GM19035 (cell line): ENCODE measurements at regions not wholly inside any gene's neighbourhood (a gene's known extent, or its start where the extent isn't known, plus 50 kb on each side); places are given as distances from the start of the nearest gene placed in this dataset.

Source experiments
- ATAC-seq: cut with Tn5 transposase; IDR thresholded peaks from one replicate; pipeline ENCODE4 v1.9.1; 2021; ENCODE audit not compliant: unreplicated experiment

GRCh38 chr9:32247168-32247567 lies 137.3 kb upstream of the ACO1 start:
- ATAC-seq: no peak

GRCh38 chr9:32248189-32248712 lies 136.2 kb upstream of the ACO1 start:
- ATAC-seq: no peak

DNA sequence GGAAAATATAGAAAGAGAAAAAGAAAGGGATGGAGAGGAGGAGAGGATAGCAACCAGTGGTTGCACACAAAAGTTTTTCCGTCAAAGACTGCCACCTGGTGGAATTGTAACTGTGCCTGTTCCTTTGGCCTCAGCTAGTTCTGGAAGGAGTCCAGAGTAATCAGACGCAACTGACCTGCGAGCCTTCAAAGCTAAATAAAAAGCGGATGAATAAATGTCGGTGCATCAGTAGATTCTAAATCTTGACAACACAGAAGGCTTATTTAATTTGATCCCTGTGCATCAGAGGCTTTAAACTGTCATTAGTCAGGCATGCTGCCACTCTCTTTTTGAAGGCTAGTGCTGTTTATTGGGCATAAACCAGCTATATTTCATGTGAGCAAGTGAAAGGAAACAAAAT lies 132.9 kb upstream of the ACO1 start:
- no peak for ATAC-seq

DNA sequence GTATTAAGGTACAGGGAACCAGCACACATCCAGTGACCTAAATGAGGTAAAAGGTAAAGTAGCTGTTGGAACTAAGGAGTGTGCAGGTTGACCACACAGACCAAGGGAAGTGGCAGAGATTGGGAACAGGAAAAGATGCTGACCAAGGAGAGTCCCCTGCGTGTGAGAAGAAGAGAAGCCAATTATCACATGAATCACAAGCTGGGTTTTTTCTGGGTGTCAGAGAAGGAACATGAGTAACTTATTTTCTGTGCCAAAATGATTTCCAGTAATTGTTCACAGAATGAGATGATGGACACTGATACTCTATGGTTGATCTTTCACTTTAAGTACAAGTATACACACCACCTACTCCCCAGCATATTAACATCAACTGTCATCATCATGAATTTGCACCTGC lies 130.7 kb upstream of the ACO1 start:
- ATAC-seq: no peak

GRCh38 chr9:32255026-32255425 lies 129.4 kb upstream of the ACO1 start:
- no peak for ATAC-seq

GRCh38 chr9:32258482-32258881 lies 126.0 kb upstream of the ACO1 start:
- no peak for ATAC-seq

GRCh38 chr9:32260151-32260862 lies 124.1 kb upstream of the ACO1 start:
- ATAC-seq: no peak

DNA sequence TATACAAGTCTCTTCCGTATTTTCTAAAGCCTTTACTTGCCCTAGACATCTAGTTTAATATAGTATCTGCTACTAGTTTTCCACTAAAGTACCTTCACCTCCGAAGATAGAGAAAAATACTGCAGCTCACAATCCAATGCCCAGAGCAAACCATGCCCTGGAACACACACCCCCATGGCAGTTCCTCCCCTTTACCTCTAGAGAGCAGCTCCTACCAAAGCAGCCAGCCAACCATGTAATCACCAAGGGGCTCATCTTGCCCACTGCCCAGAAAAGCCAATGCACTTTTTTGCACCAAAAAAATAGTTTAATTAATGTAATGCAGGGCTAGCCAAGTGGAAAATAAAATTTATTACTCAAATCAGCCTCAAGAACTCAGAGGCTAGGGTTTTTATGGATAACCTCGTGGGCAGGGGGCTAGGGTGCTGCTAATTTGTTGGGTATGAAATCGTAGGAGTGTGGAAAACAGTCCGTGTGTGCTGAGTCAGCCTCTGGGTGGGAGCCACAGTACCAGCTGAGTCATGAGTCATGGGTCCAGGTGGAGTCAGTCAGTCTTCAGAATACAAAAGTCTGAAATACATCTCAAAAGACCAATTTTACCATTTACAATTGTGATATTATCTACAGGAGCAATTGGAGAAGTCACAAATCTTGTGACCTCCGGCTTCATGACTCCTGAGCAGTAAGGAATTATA lies 120.1 kb upstream of the ACO1 start:
- ATAC-seq: no peak

GRCh38 chr9:32265037-32265436 lies 119.4 kb upstream of the ACO1 start:
- no peak for ATAC-seq

GRCh38 chr9:32278991-32279390 lies 105.5 kb upstream of the ACO1 start:
- no peak for ATAC-seq

DNA sequence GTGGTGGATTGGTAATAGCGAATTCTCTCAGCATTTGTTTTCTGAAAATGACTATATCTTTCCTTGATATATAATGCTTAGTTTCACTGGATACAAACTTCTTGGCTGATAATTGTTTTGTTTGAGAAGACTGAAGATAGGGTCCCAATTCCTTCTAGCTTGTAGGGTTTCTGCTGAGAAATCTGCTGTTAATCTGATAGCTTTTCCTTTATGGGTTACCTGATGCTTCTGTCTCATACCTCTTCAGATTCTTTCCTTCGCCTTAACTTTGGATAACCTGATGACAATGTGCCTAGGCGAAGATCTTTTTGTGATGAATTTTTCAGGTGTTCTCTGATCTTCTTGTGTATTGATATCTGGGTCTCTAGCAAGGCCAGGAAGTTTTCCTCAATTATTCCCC lies 94.7 kb upstream of the ACO1 start:
- ATAC-seq: no peak

DNA sequence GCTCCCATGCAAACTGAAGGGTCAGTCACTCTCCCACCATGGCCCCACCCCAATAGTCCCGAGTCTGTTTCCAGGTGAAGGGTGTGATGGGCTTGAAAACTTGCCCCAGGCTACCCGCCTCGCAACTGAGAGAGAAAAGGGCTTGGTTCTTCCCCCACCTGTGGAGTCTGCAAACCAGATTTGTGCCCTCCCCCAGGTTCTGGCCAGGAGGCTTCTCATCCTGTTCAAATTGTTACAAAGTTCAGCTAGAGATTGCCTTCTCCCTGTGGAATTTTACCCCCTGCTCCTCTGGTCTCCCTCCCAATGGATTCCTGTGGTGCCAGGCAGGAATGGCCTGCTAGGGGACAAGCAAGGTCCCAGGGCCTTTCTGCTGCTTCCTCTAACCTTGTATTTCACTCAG lies 93.1 kb upstream of the ACO1 start:
- no peak for ATAC-seq

DNA sequence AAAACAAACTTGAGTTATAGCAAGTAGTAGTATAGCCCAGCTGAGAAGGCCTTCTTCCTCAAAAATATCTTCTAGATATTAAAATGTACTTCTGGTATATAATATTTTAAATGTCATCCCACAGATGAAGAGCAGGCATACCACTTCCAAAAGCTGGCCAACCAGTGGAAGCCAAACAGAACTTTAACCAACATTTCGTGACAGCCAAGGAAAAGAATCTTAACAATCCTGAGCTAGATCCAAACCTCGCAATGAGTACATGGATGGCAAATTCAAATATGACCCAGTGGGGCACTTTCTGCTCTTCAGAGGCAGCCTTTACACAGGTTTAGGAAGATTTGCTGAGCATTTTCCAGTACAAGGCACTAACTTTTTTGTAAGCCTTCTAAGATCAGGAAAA lies 91.8 kb upstream of the ACO1 start:
- no peak for ATAC-seq

GRCh38 chr9:32293091-32293490 lies 91.4 kb upstream of the ACO1 start:
- no peak for ATAC-seq

- no peak for ATAC-seq
Observed at GRCh38 chr9:32294106-32294505, 90.3 kb upstream of the ACO1 start.

DNA sequence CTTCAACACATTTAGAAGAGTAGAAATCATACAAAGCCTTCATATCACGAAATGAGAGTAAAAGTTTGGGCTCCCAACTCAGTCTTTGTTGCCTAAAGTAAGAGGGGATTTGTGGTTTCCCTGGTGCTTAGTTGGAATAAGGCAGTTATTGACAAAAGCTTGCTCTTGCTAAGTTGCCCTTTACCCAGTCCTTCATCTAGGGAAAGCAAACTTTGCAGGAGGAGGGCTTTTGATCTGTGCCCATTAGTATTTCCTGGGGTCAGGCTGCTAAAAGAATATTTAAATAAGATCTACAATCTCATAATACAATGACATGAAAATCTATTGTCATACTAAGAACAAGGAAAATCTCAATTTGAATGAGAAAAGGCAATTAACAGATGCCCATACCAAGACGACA lies 84.1 kb upstream of the ACO1 start:
- ATAC-seq: no peak

DNA sequence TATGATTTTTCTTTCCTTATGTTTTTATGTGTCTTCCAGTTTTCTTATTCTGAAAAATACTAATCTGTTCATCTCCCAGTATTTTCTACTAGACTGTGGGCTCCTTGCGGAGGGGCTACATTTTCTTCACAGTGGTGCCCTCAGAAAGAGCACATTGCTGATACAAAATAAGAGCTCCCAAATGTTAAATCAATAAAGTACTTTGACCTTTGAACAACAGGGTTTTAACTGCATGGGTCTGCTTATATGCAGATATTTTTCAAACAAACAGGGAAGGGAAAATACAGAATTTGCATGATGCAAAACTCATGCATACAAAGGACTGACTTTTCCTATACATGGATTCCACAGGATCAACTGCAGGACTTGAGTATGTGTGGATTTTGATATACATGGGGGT lies 79.9 kb upstream of the ACO1 start:
- ATAC-seq: no peak

DNA sequence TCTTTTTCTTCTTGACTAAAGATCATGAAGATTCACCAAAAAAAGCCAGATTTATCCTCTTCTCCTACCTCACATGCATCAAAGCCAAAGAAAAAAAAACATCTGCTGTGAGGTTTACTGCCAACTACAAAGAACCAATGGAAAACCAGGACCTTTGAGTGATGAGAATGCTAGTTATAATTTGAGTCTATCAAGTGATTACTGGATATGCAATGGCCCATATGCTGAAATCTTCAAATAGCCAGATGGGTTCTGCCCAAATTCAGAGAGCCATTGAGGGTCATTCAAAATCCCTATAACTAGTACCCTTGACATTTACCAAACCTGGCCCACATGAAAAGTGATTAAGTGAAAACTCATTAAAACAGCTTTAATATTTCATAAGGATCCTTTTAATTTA lies 78.4 kb upstream of the ACO1 start:
- no peak for ATAC-seq

DNA sequence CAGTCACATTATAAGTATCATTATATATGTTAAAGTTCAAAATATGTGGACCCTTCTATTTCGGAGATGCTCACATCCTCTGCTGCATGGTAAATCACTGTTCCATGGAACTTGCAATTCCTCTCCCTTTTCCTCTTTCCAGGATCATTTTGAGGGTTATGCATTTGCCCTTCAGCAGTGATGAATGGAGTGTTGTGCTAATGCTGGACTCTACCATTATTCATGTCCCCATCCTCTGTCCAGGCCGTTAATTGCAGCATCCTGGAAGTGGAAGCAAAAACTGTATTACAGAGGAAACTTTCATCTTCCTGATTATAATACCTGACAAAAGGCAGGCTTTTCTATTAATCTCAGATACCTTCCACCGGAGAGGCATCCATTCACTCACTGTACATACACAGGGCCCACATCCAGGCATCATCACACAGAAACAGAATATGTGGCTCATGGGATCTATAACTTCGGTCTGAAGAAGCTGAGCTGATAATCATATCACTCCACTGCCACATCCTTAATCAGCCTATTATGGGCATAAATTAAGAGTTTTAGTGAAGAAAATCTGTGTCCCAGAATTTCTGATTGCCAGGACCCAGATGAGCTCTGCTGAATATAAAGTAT lies 65.0 kb upstream of the ACO1 start:
- ATAC-seq: no peak

DNA sequence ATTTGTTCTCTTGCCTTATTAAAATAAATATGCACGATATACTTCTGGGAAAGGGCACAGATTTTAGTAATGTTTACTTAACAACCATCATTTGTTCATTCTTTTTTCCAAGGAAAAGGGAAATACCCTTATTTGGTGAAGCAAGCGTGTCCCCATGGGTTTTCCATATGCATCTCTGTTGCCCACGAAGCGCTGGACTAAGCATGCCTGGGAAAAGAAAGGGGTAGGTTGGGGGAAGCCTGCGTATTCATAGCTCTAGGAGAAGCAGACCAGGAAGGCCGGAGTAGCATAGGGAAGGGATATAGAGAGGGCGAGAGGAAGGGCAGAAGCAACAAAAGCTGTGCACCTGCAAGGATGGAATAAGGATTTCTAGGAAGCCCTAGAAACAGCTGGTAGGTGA lies 61.8 kb upstream of the ACO1 start:
- no peak for ATAC-seq

- ATAC-seq: no peak
Observed at GRCh38 chr9:32326146-32326545, 58.3 kb upstream of the ACO1 start.

GRCh38 chr9:32331240-32331639 lies 53.2 kb upstream of the ACO1 start:
- ATAC-seq: no peak
